ENCODE measurements at regions not wholly inside any gene's neighbourhood (a gene's known extent, or its start where the extent isn't known, plus 50 kb on each side); places are given as distances from the start of the nearest gene placed in this dataset.
"Not testable (repeated sequence)": the region's sequence is repeated elsewhere in the genome, so short reads cannot be mapped to it uniquely, and the experiment has no call there.

DNA sequence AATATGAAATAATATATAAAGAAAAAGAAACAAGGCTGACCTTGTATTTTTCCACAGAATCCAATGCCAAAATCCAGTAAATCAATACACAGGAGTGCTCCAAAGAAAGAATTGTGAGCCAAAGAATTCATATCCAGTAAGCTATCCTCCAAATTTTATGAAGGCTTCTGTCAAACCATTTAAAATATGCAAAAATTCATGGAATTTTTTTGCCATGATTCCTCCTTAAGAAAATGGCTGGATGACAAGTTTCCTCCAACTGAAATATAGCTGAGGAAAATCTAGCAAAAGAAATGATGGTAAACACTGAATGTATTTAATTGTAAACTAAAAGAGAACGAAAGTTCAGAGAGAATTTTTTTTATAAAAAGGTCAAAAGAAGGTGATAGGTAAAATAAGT is 290.3 kb downstream of the UBE3D start:
- intact Hi-C loops (cut with DNase I): no loop called here
- DNase-seq: no peak

DNA sequence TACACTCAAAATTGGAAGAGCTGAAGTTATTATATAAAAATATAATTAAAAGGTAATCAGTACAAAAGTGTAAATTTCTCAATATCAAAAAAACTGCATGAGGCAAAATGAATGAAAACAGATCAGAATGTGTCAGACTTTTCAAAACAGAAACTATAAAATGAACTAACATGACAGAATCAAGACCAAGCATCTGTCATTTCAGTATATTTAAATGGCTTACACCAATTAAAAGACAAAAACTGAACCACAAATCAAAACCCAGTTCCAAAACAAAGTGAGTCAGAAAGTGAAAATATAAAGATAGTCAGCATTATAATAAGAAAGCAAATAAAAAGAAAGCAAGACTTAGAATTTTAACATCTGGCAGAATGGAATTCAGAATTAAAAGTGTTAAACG is 289.7 kb downstream of the UBE3D start:
- intact Hi-C loops (cut with DNase I): no loop called here
- DNase-seq: no peak

DNA sequence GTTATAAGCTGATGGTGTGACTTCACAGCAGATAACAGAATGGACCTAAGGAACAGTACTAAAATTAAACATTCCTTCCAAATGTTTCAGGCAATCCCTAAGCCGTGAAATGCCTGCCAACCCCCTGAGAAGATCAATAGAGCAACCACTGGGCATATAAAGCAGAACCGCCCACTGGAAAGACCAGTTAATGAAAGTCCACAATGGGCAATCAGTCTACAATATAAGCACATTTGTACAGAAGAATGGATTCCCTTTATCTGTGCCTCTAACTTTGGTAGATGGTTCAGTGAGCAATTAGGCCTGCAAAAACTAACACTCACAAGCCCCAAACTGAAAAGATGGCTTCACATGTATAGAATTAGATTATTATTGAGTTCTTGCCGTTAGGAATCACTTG is 286.6 kb downstream of the UBE3D start:
- intact Hi-C loops (cut with DNase I): no loop called here

DNA sequence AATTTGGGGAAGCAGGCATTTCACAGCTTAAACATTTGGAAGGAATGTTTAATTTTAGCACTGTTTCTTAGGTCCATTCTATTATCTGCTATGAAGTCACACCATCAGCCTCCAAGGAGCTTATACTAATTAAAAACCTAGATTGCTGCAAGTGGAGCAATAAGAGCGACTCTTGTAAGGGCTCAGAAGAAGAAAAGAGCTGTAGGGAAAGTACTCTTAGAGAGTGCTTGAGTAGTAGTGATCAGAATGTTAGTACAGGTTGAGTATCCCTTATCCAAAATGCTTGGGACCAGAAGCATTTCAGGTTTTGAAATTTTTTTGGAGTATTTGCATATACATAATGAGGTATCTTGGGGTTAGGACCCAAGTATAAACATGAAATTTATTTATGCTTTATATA is 285.3 kb downstream of the UBE3D start:
- intact Hi-C loops (cut with DNase I): no loop called here
- DNase-seq: no peak

More for the DNA sequence above, 286.6 kb downstream of the UBE3D start:
- DNase-seq: no peak

DNA sequence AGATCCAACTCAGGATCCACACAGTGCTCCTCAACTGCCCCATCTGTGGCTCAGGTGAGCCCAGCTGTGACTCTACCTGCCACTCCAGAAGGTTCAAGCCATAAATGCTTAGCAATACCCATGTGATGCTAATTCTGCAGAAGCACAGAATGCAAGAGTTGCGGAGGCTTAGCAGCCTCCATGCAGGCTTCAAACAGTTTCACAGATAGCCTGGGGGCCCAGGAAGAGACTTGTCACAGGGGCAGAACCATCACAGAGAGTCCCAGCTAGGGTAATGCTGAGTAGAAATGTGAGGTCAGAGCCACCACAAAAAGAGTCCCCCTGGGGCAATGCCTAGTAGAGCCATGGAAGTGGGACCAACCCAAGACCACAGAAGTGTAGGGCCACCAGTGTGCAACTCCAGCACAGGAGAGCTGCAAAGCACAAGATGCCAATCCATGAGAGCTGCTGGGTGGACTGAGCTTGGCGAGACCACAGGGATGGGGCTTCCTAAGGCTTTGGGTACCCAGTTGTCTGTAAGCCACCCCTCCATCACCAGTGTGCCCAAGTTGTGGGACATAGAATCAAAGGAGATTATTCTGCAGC is 283.9 kb downstream of the UBE3D start:
- DNase-seq: peak in 1 of 10 donors; percentile 43
- intact Hi-C loops (cut with DNase I): no loop called here

DNA sequence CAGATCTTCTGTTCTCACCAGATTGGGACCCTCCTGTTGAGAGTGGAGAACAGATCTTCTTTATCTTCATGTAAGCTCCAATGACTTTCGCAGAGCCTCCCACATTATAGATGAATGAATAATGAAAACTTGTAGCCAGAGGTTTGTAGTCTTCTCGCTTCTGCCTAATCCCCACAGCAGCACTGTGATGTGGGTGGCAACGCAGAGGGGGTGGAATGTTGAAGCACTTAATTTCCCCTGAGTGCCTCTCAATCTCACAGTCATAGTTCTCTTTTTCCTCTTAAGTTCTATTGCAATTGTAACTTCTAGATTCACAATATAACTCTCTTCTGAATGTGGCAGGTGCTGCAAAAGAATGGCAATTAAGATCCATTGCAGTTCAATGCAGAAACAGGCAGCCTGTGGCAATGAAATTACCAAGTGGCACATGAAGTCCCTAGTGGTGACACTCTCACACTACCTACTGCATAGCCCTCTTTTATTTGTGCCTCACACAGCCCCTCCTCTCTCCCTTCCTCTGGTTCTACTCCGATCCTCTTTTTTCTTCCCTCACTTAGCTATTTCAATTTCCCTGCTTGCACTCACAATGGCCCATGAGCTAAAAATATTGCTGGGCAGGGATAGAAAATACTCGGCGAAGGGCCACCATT is 281.9 kb downstream of the UBE3D start:
- no peak for DNase-seq
- intact Hi-C loops (cut with DNase I): no loop called here

DNA sequence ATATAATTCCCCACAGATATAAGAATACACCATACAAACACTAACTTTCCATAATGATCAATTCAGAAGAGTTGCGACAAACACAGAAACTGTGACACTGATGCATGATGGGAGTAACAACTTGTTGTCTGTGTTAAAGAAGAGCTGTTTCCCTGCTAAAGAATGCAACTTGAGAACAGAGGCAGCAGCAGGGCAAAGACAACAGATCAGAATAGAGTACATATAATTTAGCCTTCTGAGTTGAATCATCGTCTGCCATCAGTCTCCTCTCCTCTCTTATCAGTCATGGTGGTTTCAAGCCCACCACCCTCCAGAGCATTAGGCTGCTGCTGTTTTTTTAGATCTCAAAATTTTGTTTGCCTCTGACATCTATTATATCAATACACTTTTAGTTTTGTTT is 280.4 kb downstream of the UBE3D start:
- no peak for DNase-seq
- intact Hi-C loops (cut with DNase I): no loop called here

DNA sequence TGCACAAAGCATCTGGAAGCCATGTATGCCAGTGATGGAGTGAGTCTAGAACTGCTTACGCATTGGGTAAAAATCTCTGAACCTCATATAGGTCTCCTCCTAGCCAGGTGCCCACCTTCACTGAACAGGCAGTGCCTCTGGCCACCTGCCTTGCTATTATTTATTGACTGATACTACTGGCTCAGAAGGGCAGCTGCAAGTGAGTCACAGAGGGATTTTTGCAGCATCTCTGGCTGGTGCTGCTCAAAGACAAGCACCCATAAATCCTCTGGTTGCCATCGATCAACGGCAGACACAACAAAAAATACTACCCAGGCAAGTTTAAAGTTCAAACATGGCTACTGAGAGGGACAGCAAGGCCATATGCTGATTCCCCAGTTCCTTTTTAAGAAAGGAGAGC is 279.4 kb downstream of the UBE3D start:
- intact Hi-C loops (cut with DNase I): no loop called here

DNA sequence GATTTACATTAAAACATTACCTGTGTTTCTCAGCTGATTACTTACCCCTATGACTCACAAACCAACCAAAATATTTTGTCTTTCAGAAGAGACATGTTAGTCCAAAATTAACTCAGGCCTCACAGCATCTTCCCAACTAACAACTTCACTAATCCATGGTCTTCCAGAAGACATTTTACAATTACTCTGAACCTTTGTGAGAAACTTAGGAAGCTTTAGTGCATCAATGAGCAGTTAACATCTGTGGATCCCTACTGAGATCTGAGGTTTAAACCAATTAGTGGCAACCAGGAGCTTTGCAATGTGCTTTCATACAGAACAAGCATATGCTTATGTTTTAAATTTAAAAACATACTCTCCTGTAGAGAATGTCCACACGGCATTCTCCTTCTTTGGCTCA is 269.7 kb downstream of the UBE3D start:
- DNase-seq: no peak
- intact Hi-C loops (cut with DNase I): no loop called here

More for the DNA sequence above, 279.4 kb downstream of the UBE3D start:
- DNase-seq: no peak

DNA sequence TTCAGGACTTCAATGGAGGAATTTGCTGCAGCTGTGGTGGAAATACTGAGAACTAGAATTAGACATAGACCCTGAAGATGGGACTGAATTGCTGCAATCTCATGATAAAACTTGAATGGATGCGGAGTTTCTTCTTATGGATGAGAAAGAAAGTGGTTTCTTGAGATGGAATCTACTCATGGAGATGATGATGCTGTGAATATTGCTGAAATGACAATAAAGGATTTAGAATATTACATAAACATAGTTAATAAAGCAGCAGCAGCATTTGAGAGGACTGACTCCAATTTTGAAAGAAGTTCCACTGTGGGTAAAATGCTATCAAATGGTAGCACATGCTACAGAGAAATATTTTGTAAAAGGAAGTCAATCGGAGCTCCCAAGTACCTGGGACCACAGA is 264.6 kb downstream of the UBE3D start:
- DNase-seq: no peak
- intact Hi-C loops (cut with DNase I): no loop called here

DNA sequence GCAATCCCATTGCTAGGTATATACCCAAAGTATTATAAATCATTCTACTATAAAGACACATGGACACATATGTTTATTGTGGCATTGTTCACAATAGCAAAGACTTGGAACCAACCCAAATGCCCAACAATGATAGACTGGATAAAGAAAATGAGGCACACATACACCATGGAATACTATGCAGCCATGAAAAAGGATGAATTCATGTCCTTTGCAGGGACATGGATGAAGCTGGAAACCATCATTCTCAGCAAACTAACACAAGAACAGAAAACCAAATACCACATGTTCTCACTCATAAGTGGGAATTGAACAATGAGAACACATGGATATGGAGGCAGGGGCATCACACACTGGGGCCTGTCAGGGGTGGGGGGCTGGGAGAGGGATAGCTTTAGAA is 249.4 kb downstream of the UBE3D start:
- intact Hi-C loops (cut with DNase I); DNase-seq: not testable (repeated sequence)

DNA sequence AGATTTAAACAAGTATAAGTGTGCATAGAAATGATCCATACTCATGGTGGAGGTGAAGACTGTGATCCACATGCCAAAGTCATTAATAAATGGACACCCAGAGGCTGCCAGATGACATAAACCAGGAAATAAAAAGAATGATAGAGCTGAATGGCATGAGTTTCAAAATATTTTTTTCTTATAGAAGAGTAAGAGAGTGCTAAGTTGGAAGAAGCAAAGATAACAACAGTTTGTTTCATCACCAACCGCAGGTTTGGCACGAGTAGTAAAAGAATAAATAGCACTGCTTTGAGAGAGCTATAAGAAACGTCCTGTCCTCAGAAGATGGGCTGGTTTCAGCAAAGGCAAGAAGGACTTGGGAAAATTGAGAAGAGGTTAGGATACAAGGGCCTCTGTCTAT is 246.9 kb downstream of the UBE3D start:
- DNase-seq: no peak
- intact Hi-C loops (cut with DNase I): no loop called here

DNA sequence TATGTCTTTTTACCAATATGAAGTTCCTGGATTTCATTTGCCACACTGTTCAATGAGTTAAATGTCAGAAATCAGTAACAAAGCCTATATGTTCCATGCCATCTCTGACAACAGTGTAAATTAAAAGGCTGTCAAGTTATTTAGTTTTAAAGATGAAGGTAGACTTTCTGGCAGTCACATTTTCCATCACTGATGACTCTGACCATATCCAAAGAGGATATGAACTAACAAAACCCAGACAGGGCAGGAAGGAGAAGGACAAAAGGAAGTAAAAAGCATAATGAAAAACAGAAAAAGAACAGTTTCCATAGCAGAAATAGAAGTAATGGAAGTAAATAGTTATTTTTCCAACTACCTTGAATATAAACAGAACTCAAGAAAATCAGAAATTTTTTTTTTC is 242.3 kb downstream of the UBE3D start:
- DNase-seq: no peak
- intact Hi-C loops (cut with DNase I): no loop called here

DNA sequence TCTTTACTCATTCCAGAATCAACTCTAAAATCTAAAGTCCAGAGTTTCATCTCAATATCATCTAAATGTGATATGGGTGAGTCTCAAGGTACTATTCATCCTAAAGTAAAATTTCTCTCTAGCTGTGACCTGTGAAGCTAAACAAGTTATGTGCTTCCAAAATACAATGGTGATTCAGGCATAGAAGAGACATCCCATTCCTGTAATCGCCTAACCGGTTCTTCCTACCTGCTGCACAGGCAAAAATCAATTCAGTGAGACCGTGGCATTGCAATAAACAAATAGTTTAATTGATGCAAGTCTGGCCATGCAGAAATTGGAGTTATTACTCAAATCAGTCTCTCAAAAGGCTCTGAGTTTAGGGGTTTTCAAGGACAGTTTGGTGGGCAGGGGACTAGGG is 232.8 kb downstream of the UBE3D start:
- intact Hi-C loops (cut with DNase I): no loop called here
- no peak for DNase-seq

DNA sequence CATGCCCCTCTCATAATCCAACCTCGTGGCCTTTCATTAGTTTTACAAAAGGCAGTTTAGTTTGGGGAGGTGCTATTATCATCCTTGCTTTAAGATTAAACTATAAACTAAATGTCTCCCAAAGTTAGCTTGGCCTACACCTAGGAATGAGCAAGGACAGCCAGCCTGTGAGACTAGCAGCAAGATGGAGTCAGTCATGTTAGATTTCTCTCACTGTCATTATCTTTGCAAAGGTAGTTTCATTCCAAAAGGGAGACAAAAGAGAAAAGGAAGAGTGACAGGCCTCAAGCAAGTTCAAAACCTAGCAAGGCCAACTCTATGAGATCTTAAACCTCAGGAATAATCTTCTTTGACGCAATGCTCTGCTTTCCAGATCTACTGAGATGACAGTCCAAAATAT is 232.2 kb downstream of the UBE3D start:
- intact Hi-C loops (cut with DNase I): no loop called here

DNA sequence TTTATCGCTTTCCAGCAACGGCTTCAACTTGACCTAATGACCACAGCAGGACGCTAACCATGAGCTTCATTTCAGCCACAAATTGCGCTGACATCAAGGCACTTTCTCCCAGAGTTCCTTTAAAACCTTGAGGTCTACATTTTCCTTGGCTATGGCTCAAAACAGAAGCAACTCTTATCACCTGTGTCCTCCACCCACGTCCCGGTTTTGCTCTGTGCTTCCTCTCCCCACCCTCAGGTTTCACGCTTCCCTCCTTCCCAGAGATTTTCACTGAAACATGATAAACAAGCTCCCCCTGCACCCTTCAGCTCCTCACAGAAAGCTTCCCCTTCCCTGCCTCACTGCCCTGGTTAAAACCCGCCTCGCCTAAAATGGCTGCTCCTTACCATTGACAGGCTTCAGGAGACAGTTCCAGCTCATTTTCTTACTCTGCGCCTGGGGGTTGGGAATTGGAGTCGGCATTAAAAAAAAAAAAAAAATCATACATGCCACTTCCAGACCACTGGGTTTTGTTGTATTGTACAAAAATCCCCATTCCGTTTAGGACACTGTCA is 229.5 kb downstream of the UBE3D start:
- no peak for DNase-seq

More for the DNA sequence above, 232.2 kb downstream of the UBE3D start:
- no peak for DNase-seq

DNA sequence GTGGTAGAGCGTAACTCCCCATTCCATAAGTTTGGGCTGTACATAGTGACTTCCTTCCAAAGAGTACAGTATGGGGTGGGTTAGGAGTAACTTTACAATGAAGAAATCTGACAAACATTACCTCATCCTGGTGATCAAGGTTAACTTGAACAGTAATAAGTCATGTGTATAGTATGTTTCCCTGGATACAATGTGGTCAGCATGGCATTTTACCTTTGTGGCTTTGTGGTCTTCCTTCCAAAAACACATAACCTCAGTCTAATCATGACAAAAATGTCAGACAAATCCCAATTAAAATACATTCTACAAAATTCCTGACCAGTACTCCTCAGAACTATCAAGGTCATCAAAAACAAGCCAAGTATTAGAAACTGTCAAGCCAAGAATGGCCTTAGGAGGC is 225.1 kb downstream of the UBE3D start:
- DNase-seq: no peak

More for the DNA sequence above, 229.5 kb downstream of the UBE3D start:
- intact Hi-C loops (cut with DNase I): no loop called here

DNA sequence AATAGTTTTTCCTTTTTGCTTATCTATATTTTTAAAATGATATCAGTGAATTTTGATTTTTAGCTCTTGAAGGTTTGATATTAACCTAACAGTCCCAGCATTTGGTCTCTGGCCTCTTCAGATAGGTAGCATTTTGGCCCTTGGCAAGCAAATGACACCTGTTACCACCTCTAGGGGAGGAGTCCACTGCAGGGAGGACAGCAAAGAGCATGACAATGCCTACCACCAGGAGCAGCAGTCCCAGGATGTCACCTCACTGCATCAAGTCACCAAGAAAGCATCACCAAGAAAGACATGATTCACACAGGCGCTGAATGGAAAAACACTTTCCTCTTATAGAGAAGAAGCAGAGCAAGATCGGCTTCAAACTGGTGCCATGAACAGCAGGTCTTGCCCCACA is 224.3 kb downstream of the UBE3D start:
- DNase-seq: no peak
- intact Hi-C loops (cut with DNase I): no loop called here

More for the DNA sequence above, 225.1 kb downstream of the UBE3D start:
- intact Hi-C loops (cut with DNase I): no loop called here

All from posterior cingulate gyrus (tissue), 11 donors.